ENCODE measurements at regions not wholly inside any gene's neighbourhood (a gene's known extent, or its start where the extent isn't known, plus 50 kb on each side); places are given as distances from the start of the nearest gene placed in this dataset.

DNA sequence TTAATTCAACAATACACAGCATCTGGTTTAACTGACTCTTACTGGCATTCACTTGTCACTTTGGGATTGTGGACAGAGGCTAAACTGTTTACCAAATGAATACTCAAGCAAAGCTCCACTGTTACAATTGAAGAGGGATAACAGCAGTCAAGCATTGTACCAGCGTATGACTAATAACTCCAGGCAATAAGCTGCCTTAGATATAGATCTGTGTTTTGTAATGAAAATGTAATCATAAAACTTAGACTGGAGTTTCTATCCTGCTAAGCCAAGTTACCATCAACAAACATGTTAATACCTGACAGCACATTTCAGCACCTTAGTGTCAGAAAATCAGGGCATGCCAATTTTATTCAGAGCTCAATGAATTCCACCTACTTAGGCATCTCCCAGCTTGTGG, 889.5 kb downstream of the EPHA4 start (continued):
- TF ChIP-seq ZNF101 (CRISPR knock-in tag; IDR thresholded peaks at IDR 0.05; ENCODE audit: borderline replicate concordance, low read depth) = no peak

GRCh38 chr2:220684099-220684498, 888.0 kb downstream of the EPHA4 start:
- no TSS peak for BruUV-seq (replicated peaks)
- CTCF ChIA-PET (ENCODE audit: low intra/inter-chr PET ratio, low total read pairs) = no interaction called here
- no peak overlapping the region for H3K4me2 ChIP-seq (ENCODE audit: low read depth, low read length)
- no peaks in the 10 kb centered on the region for H3K36me3 ChIP-seq (replicated peaks in 1 of 2; ENCODE audit: control insufficient read depth in 1 of 2, insufficient read depth in 2 of 2, low read length in 2 of 2)
- no peak overlapping the region for H3K4me3 ChIP-seq (replicated peaks in 1 of 3; ENCODE audit: insufficient read depth in 1 of 3, low read depth in 2 of 3, low read length in 3 of 3)
- no peaks in the 10 kb centered on the region for H4K20me1 ChIP-seq (ENCODE audit: insufficient read depth, low read length)
- no peak overlapping the region for H3K27ac ChIP-seq (ENCODE audit: extremely low read length, insufficient read depth, low read length)
- DNase-seq (ENCODE audit: low spot score) (no peak), FAIRE-seq (no peak), ATAC-seq (no peak)
- no peaks in the 10 kb centered on the region for H3K27me3 ChIP-seq (ENCODE audit: control insufficient read depth in 1 of 2, insufficient read depth in 2 of 2, low read length in 2 of 2)
- intact Hi-C loops (cut with micrococcal nuclease; ENCODE audit: unreplicated experiment) (no loop called here), in situ Hi-C loops (cut with HindIII; ENCODE audit: extremely low pct_ligation_motif_present, low pct_unique_long_range_greater_than_20kb) (loop anchor here (10.0 kb wide), 1 partner anchor 1281 kb away; no protein-coding TSS in a partner anchor)
- TF ChIP-seq TEAD2 (CRISPR knock-in tag; IDR thresholded peaks at IDR 0.05) = no peak
- no peaks in the 10 kb centered on the region for H3K4me1 ChIP-seq (ENCODE audit: insufficient read depth, low read length)
- no peaks in the 10 kb centered on the region for H3K9me3 ChIP-seq (ENCODE audit: low read length)
- H2AFZ ChIP-seq (ENCODE audit: low read length) = no peak overlapping the region
- POLR2A ChIA-PET = no interaction called here
- no peak overlapping the region for H3K9ac ChIP-seq (ENCODE audit: insufficient read depth, low read depth, low read length)
- WGBS (ENCODE audit: low lambda C conversion rate) = 11% methylated on average over 6 of the region's 6 CpGs
- no peaks in the 10 kb centered on the region for H3K79me2 ChIP-seq (ENCODE audit: insufficient read depth, low read length)

GRCh38 chr2:220687231-220687843, 884.8 kb downstream of the EPHA4 start:
- no TSS peak for BruUV-seq (replicated peaks)
- DNase-seq (ENCODE audit: low spot score) (peak; percentile 39), FAIRE-seq (peak; percentile 80), ATAC-seq (peak; percentile 94)
- Histone ChIP-seq H3K4me2 (ENCODE audit: low read depth, low read length) (no peak overlapping the region), H3K27me3 (ENCODE audit: control insufficient read depth in 1 of 2, insufficient read depth in 2 of 2, low read length in 2 of 2) (no peaks in the 10 kb centered on the region), H3K79me2 (ENCODE audit: insufficient read depth, low read length) (no peaks in the 10 kb centered on the region), H3K36me3 (replicated peaks in 1 of 2; ENCODE audit: control insufficient read depth in 1 of 2, insufficient read depth in 2 of 2, low read length in 2 of 2) (no peaks in the 10 kb centered on the region), H3K9me3 (ENCODE audit: low read length) (no peaks in the 10 kb centered on the region), H3K9ac (ENCODE audit: insufficient read depth, low read depth, low read length) (no peak overlapping the region), H3K27ac (ENCODE audit: extremely low read length, insufficient read depth, low read length) (no peak overlapping the region), H4K20me1 (ENCODE audit: insufficient read depth, low read length) (no peaks in the 10 kb centered on the region), H3K4me3 (replicated peaks in 1 of 3; ENCODE audit: insufficient read depth in 1 of 3, low read depth in 2 of 3, low read length in 3 of 3) (no peak overlapping the region), H2AFZ (ENCODE audit: low read length) (no peak overlapping the region), H3K4me1 (ENCODE audit: insufficient read depth, low read length) (no peaks in the 10 kb centered on the region)
- 0 out of 2 replicates have a peak, but pooled peaks have one; percentile 19 for TF ChIP-seq GTF2F1 (IDR thresholded peaks at IDR 0.05; ENCODE audit: low read length)
- 0 out of 2 replicates have a peak, but pooled peaks have one; percentile 33 for TF ChIP-seq FOXO4 (CRISPR knock-in tag; conservative IDR thresholded peaks at IDR 0.05)
- peak; percentile 77 for TF ChIP-seq STAG1 (CRISPR knock-in tag; IDR thresholded peaks at IDR 0.05)
- no peak for TF ChIP-seq ZNF468 (CRISPR knock-in tag; IDR thresholded peaks at IDR 0.05)
- TF ChIP-seq CTCF (CRISPR knock-in tag; IDR thresholded peaks at IDR 0.05) = peak; percentile 84
- TF ChIP-seq SRY (CRISPR knock-in tag; IDR thresholded peaks at IDR 0.05) = no peak
- peak; percentile 46; the same call in 1 of the 2 replicates for TF ChIP-seq RAD21 (CRISPR knock-in tag; IDR thresholded peaks at IDR 0.05)
- peak; percentile 85 for TF ChIP-seq SMC3 (IDR thresholded peaks at IDR 0.05; ENCODE audit: low read length)
- POLR2A ChIA-PET = no interaction called here
- in situ Hi-C loops (cut with HindIII; ENCODE audit: extremely low pct_ligation_motif_present, low pct_unique_long_range_greater_than_20kb) = loop anchor here (5.0 to 10.0 kb wide), 2 partner anchors 885 to 1277 kb away; partner anchors contain the start of gene EPHA4
- WGBS (ENCODE audit: low lambda C conversion rate) = 26% methylated on average over 15 of the region's 15 CpGs
- CTCF ChIA-PET (ENCODE audit: low intra/inter-chr PET ratio, low total read pairs) = interaction anchor here (2.3 kb wide), 1 partner anchor 886 kb away, joined by 33 read pairs; no protein-coding TSS in a partner anchor
- intact Hi-C loops (cut with micrococcal nuclease; ENCODE audit: unreplicated experiment) = loop anchor here (1.0 to 5.0 kb wide), 3 partner anchors 886 to 1282 kb away; no protein-coding TSS in a partner anchor
